ENCODE measurements at regions not wholly inside any gene's neighbourhood (a gene's known extent, or its start where the extent isn't known, plus 50 kb on each side); places are given as distances from the start of the nearest gene placed in this dataset.

DNA sequence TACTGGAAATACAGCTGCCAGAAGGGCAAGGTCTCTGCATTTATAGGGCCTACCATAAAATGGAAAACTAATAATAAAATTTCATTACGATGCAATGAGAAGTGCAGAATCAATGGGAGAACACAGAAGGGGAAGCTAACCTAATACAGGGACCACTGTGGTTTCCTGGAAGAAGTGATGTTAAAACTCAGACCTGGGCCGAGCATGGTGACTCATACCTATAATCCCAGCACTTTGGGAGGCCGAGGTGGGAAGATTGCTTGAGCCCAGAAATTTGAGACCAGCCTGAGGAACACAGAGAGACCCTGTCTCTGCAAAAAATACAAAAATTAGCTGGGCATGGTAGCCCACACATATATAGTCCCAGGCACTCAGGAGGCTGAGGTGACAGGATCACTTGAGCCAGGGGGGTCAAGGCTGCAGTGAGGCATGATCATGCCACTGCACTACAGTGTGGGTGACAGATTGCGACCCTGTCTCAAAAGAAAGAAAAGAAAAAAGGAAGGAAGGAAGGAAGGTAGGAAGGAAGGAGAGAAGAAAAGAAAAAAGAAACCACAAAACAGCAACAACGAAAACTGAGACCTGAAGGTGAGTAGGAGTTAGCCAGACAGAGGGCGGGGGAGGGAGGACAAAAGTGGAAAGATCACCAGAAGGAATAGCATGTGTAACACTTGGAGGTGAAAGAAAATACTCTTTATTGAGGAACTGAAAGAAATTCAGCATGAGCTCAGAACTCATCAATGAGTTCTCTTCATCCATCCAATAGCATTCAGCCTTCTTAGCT is 58.3 kb upstream of the DTNA start:
- TF ChIP-seq, protein P1, sequence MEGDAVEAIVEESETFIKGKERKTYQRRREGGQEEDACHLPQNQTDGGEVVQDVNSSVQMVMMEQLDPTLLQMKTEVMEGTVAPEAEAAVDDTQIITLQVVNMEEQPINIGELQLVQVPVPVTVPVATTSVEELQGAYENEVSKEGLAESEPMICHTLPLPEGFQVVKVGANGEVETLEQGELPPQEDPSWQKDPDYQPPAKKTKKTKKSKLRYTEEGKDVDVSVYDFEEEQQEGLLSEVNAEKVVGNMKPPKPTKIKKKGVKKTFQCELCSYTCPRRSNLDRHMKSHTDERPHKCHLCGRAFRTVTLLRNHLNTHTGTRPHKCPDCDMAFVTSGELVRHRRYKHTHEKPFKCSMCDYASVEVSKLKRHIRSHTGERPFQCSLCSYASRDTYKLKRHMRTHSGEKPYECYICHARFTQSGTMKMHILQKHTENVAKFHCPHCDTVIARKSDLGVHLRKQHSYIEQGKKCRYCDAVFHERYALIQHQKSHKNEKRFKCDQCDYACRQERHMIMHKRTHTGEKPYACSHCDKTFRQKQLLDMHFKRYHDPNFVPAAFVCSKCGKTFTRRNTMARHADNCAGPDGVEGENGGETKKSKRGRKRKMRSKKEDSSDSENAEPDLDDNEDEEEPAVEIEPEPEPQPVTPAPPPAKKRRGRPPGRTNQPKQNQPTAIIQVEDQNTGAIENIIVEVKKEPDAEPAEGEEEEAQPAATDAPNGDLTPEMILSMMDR (conservative IDR thresholded peaks at IDR 0.05): no peak
- TF ChIP-seq ZFX (IDR thresholded peaks at IDR 0.05): no peak

Measured in C4-2B (cell line).